ENCODE measurements at regions not wholly inside any gene's neighbourhood (a gene's known extent, or its start where the extent isn't known, plus 50 kb on each side); places are given as distances from the start of the nearest gene placed in this dataset.

DNA sequence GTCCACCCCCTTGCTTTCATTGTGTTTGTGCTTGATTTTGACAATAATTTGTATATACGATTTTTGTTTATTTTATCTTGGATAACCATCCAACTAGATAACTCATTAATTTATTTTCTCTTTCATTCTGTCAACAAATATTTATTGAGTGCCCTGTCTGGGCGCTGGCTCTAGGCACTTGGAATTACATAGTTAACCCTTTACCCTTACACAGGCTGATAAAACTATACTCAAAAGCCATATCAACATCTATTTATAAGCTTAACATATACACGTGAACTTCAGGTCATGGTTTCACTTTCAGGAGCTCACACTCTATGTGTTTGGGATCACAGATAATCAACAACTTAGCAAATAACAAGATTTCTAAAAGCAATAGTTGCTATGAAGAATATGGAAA, 226.3 kb upstream of the PPARGC1A start:
- no peak for DNase-seq

DNA sequence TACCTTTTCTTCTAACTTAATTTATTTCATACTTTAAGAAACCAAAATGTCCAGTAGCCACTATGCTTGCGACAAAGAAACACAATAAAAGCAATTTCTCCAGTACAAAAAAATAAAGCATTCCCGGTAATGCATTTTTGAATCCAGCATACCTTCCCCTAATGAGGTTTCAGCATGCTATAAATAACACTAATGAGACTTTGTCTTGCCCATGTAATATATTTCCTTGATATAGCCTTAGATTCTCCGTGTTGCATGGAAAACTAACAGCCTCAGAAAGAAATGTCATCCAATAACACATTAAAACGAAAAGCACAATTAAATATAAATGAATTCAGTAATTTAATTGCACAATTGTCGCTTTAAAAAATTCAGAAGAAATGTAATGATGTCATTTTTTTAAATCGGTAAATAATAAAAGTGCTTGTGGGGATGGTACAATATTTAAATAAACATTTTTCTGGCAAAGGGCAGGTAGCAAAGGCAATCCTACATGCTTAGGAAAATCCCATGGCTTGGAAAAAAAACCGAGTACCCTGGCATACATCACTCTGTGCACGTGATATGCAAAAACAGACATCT, 225.2 kb upstream of the PPARGC1A start:
- Histone ChIP-seq H3K4me3 (replicated peaks in 1 of 3; ENCODE audit: low read depth in 2 of 3, low read length in 3 of 3) (no peak overlapping the region), H3K27me3 (ENCODE audit: control insufficient read depth in 2 of 2, insufficient read depth in 2 of 2, low read length in 2 of 2) (no peaks in the 10 kb centered on the region), H3K36me3 (replicated peaks in 1 of 2; ENCODE audit: control insufficient read depth in 1 of 2, insufficient read depth in 2 of 2, low read length in 2 of 2) (no peaks in the 10 kb centered on the region), H3K9ac (ENCODE audit: insufficient read depth, low read length, poor library complexity, severe bottlenecking) (no peak overlapping the region), H3K79me2 (ENCODE audit: insufficient read depth, low read length) (no peaks in the 10 kb centered on the region), H4K20me1 (ENCODE audit: insufficient read depth, low read length) (no peaks in the 10 kb centered on the region), H3K4me2 (replicated peaks; ENCODE audit: extremely low read depth, low read length, poor library complexity, severe bottlenecking) (no peak overlapping the region), H3K27ac (ENCODE audit: low read depth in 1 of 2, low read length in 2 of 2) (no peak overlapping the region), H3K4me1 (ENCODE audit: control insufficient read depth in 1 of 2, insufficient read depth in 2 of 2, low read length in 2 of 2) (no peaks in the 10 kb centered on the region), H3K9me3 (replicated peaks in 1 of 2; ENCODE audit: control insufficient read depth in 1 of 2, insufficient read depth in 1 of 2, low read length in 2 of 2) (no peaks in the 10 kb centered on the region), H2AFZ (ENCODE audit: insufficient read depth, low read depth, low read length, poor library complexity, severe bottlenecking) (no peak overlapping the region)
- 100% methylated on average over 1 of the region's 8 CpGs for WGBS (ENCODE audit: insufficient coverage)
- Mint-ChIP-seq H3K27ac (no peak overlapping the region), H3K4me3 (no peak overlapping the region), H3K36me3 (no peaks in the 10 kb centered on the region), H3K27me3 (ENCODE audit: low read depth in 3 of 3) (no peaks in the 10 kb centered on the region), H3K4me1 (no peaks in the 10 kb centered on the region), H3K9me3 (peaks cover 0 to 5% (median 0%) of the 10 kb centered on the region in 7 donors)
- TF ChIP-seq, protein P1, sequence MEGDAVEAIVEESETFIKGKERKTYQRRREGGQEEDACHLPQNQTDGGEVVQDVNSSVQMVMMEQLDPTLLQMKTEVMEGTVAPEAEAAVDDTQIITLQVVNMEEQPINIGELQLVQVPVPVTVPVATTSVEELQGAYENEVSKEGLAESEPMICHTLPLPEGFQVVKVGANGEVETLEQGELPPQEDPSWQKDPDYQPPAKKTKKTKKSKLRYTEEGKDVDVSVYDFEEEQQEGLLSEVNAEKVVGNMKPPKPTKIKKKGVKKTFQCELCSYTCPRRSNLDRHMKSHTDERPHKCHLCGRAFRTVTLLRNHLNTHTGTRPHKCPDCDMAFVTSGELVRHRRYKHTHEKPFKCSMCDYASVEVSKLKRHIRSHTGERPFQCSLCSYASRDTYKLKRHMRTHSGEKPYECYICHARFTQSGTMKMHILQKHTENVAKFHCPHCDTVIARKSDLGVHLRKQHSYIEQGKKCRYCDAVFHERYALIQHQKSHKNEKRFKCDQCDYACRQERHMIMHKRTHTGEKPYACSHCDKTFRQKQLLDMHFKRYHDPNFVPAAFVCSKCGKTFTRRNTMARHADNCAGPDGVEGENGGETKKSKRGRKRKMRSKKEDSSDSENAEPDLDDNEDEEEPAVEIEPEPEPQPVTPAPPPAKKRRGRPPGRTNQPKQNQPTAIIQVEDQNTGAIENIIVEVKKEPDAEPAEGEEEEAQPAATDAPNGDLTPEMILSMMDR (IDR thresholded peaks at IDR 0.05), result no peak
- intact Hi-C loops (cut with micrococcal nuclease), result no loop called here
- no peak for DNase-seq

More for the DNA sequence above, 226.3 kb upstream of the PPARGC1A start:
- H3K4me1 ChIP-seq (ENCODE audit: control insufficient read depth in 1 of 2, insufficient read depth in 2 of 2, low read length in 2 of 2), result no peaks in the 10 kb centered on the region
- intact Hi-C loops (cut with micrococcal nuclease), result no loop called here
- H3K4me3 ChIP-seq (replicated peaks in 1 of 3; ENCODE audit: low read depth in 2 of 3, low read length in 3 of 3), result no peak overlapping the region
- Mint-ChIP-seq H3K27me3 (ENCODE audit: low read depth in 3 of 3) (no peaks in the 10 kb centered on the region), H3K4me1 (no peaks in the 10 kb centered on the region), H3K4me3 (no peak overlapping the region), H3K9me3 (peaks cover 0 to 5% (median 0%) of the 10 kb centered on the region in 7 donors), H3K36me3 (no peaks in the 10 kb centered on the region), H3K27ac (no peak overlapping the region)
- TF ChIP-seq, protein P1 (IDR thresholded peaks at IDR 0.05), result no peak
- no peaks in the 10 kb centered on the region for H3K79me2 ChIP-seq (ENCODE audit: insufficient read depth, low read length)
- no peak overlapping the region for H3K9ac ChIP-seq (ENCODE audit: insufficient read depth, low read length, poor library complexity, severe bottlenecking)
- H3K36me3 ChIP-seq (replicated peaks in 1 of 2; ENCODE audit: control insufficient read depth in 1 of 2, insufficient read depth in 2 of 2, low read length in 2 of 2), result no peaks in the 10 kb centered on the region
- no peak overlapping the region for H3K27ac ChIP-seq (ENCODE audit: low read depth in 1 of 2, low read length in 2 of 2)
- 75% methylated on average over 1 of the region's 3 CpGs for WGBS (ENCODE audit: insufficient coverage)
- H4K20me1 ChIP-seq (ENCODE audit: insufficient read depth, low read length), result no peaks in the 10 kb centered on the region
- H3K9me3 ChIP-seq (replicated peaks in 1 of 2; ENCODE audit: control insufficient read depth in 1 of 2, insufficient read depth in 1 of 2, low read length in 2 of 2), result no peaks in the 10 kb centered on the region
- no peak overlapping the region for H2AFZ ChIP-seq (ENCODE audit: insufficient read depth, low read depth, low read length, poor library complexity, severe bottlenecking)
- H3K27me3 ChIP-seq (ENCODE audit: control insufficient read depth in 2 of 2, insufficient read depth in 2 of 2, low read length in 2 of 2), result no peaks in the 10 kb centered on the region
- H3K4me2 ChIP-seq (replicated peaks; ENCODE audit: extremely low read depth, low read length, poor library complexity, severe bottlenecking), result no peak overlapping the region

Measured in CD14-positive monocyte (primary cell).